Naive thymus-derived CD8-positive, alpha-beta T cell (primary cell): ENCODE measurements at regions not wholly inside any gene's neighbourhood (a gene's known extent, or its start where the extent isn't known, plus 50 kb on each side); places are given as distances from the start of the nearest gene placed in this dataset.

Source experiments
- ATAC-seq, 2 donors: fragments of 150-1000 bp; cut with Tn5 transposase in 1 of 2; sonication (Bioruptor Pico), chemical (Tn5 transposase) in 1 of 2; 1 replicate in 1 of 2; 2 replicates in 1 of 2; pipeline ENCODE4 v1.10.0; 2021; ENCODE audit warnings: mild to moderate bottlenecking in 2 of 2, moderate library complexity in 2 of 2
- POLR2A ChIA-PET: fragments of 350-600 bp; sonication (Branson Sonifier 250); formaldehyde crosslinking; loops from one replicate; lab custom pipeline; 2021; ENCODE audit warnings: antibody characterized with exemption; lab: Charles Lee
- DNase-seq, 10 donors: peaks; one replicate each; pipeline versions ENCODE4 v3.0.0 to v3.0.0-alpha.2; 2020 to 2022
- H3K27ac Mint-ChIP-seq, 10 donors: one replicate each; pipeline ENCODE4 v1.8.0; 2020 to 2022; ENCODE audit warnings: mild to moderate bottlenecking in 10 of 10, mixed read lengths in 10 of 10, moderate library complexity in 4 of 10, inconsistent platforms in 1 of 10
- H3K27me3 Mint-ChIP-seq, 5 donors: one replicate each; pipeline ENCODE4 v1.8.0; 2021 to 2022; ENCODE audit warnings: mixed read lengths in 5 of 5
- H3K36me3 Mint-ChIP-seq, 3 donors: one replicate each; pipeline ENCODE4 v1.8.0; 2020 to 2022; ENCODE audit warnings: mixed read lengths in 3 of 3, mild to moderate bottlenecking in 2 of 3, inconsistent platforms in 1 of 3
- H3K4me1 Mint-ChIP-seq, 4 donors: one replicate each; pipeline ENCODE4 v1.8.0; 2021 to 2022; ENCODE audit warnings: mixed read lengths in 4 of 4
- H3K4me3 Mint-ChIP-seq, 10 donors: one replicate each; pipeline ENCODE4 v1.8.0; 2020 to 2022; ENCODE audit warnings: mild to moderate bottlenecking in 10 of 10, mixed read lengths in 10 of 10, moderate library complexity in 6 of 10, inconsistent platforms in 1 of 10
- H3K9me3 Mint-ChIP-seq, 9 donors: one replicate each; pipeline ENCODE4 v1.8.0; 2020 to 2022; ENCODE audit warnings: mixed read lengths in 9 of 9, mild to moderate bottlenecking in 3 of 9, inconsistent platforms in 1 of 9, moderate library complexity in 1 of 9

GRCh38 chr6:134117409-134117808 is 65.0 kb upstream of the SLC2A12 start:
- no peak for DNase-seq
- Mint-ChIP-seq H3K36me3 (no peaks in the 10 kb centered on the region), H3K27me3 (peaks cover 0 to 14% (median 10%) of the 10 kb centered on the region in 5 donors), H3K4me3 (no peak overlapping the region), H3K4me1 (peaks cover 0 to 17% (median 4%) of the 10 kb centered on the region in 4 donors), H3K27ac (no peak overlapping the region), H3K9me3 (peaks cover 0 to 6% (median 0%) of the 10 kb centered on the region in 9 donors)
- POLR2A ChIA-PET: no interaction called here
- no peak for ATAC-seq

GRCh38 chr6:134115715-134116074 is 63.3 kb upstream of the SLC2A12 start:
- no peaks in the 10 kb centered on the region for H3K36me3 Mint-ChIP-seq
- H3K4me3 Mint-ChIP-seq: no peak overlapping the region
- peaks cover 0 to 6% (median 0%) of the 10 kb centered on the region in 9 donors for H3K9me3 Mint-ChIP-seq
- POLR2A ChIA-PET: no interaction called here
- H3K4me1 Mint-ChIP-seq: peaks cover 2 to 25% (median 4%) of the 10 kb centered on the region in 4 donors
- ATAC-seq (no peak), DNase-seq (no peak)
- peaks cover 0 to 14% (median 10%) of the 10 kb centered on the region in 5 donors for H3K27me3 Mint-ChIP-seq
- no peak overlapping the region for H3K27ac Mint-ChIP-seq

- H3K36me3 Mint-ChIP-seq: no peaks in the 10 kb centered on the region
- peaks cover 0 to 14% (median 10%) of the 10 kb centered on the region in 5 donors for H3K27me3 Mint-ChIP-seq
- peaks cover 2 to 25% (median 4%) of the 10 kb centered on the region in 4 donors for H3K4me1 Mint-ChIP-seq
- DNase-seq (no peak), ATAC-seq (no peak)
- H3K4me3 Mint-ChIP-seq: no peak overlapping the region
- POLR2A ChIA-PET: no interaction called here
- H3K27ac Mint-ChIP-seq: no peak overlapping the region
- peaks cover 0 to 3% (median 0%) of the 10 kb centered on the region in 9 donors for H3K9me3 Mint-ChIP-seq
Observed at GRCh38 chr6:134114918-134115714, 62.7 kb upstream of the SLC2A12 start.

- Mint-ChIP-seq H3K36me3 (no peaks in the 10 kb centered on the region), H3K9me3 (no peaks in the 10 kb centered on the region), H3K4me1 (peaks cover 2 to 25% (median 4%) of the 10 kb centered on the region in 4 donors), H3K27me3 (peaks cover 0 to 14% (median 10%) of the 10 kb centered on the region in 5 donors), H3K27ac (no peak overlapping the region), H3K4me3 (no peak overlapping the region)
- POLR2A ChIA-PET: no interaction called here
- DNase-seq (no peak), ATAC-seq (no peak)
Observed at GRCh38 chr6:134114489-134114888, 62.1 kb upstream of the SLC2A12 start.

- peaks cover 0 to 15% (median 1%) of the 10 kb centered on the region in 4 donors for H3K4me1 Mint-ChIP-seq
- no peak overlapping the region for H3K27ac Mint-ChIP-seq
- H3K36me3 Mint-ChIP-seq: no peaks in the 10 kb centered on the region
- peaks cover 8 to 14% (median 10%) of the 10 kb centered on the region in 5 donors for H3K27me3 Mint-ChIP-seq
- DNase-seq (no peak), ATAC-seq (no peak)
- no peaks in the 10 kb centered on the region for H3K9me3 Mint-ChIP-seq
- H3K4me3 Mint-ChIP-seq: no peak overlapping the region
- POLR2A ChIA-PET: no interaction called here
Observed at GRCh38 chr6:134111726-134112125, 59.3 kb upstream of the SLC2A12 start.

GRCh38 chr6:134111062-134111677 is 58.7 kb upstream of the SLC2A12 start:
- H3K9me3 Mint-ChIP-seq: no peaks in the 10 kb centered on the region
- peaks cover 8 to 14% (median 10%) of the 10 kb centered on the region in 5 donors for H3K27me3 Mint-ChIP-seq
- H3K4me1 Mint-ChIP-seq: peaks cover 0 to 15% (median 1%) of the 10 kb centered on the region in 4 donors
- H3K27ac Mint-ChIP-seq: no peak overlapping the region
- H3K36me3 Mint-ChIP-seq: no peaks in the 10 kb centered on the region
- ATAC-seq (peak; percentile 44 to 65), DNase-seq (peak in 8 of 10 donors; percentile 24 to 74 (median 40))
- POLR2A ChIA-PET: no interaction called here
- H3K4me3 Mint-ChIP-seq: no peak overlapping the region

- Mint-ChIP-seq H3K9me3 (no peaks in the 10 kb centered on the region), H3K4me1 (peaks cover 0 to under 1% (median 0%) of the 10 kb centered on the region in 4 donors), H3K36me3 (no peaks in the 10 kb centered on the region), H3K27me3 (peaks cover 0 to 8% (median 3%) of the 10 kb centered on the region in 5 donors), H3K4me3 (no peak overlapping the region), H3K27ac (no peak overlapping the region)
- POLR2A ChIA-PET: no interaction called here
- no peak for ATAC-seq
- DNase-seq: no peak
Observed at GRCh38 chr6:134106702-134107101, 54.3 kb upstream of the SLC2A12 start.

- DNase-seq (no peak), ATAC-seq (no peak)
- Mint-ChIP-seq H3K27ac (no peak overlapping the region), H3K9me3 (no peaks in the 10 kb centered on the region), H3K4me1 (no peaks in the 10 kb centered on the region), H3K27me3 (peaks cover 4 to 13% (median 7%) of the 10 kb centered on the region in 5 donors), H3K36me3 (no peaks in the 10 kb centered on the region), H3K4me3 (no peak overlapping the region)
- POLR2A ChIA-PET: no interaction called here
Observed at GRCh38 chr6:134105940-134106339, 53.5 kb upstream of the SLC2A12 start.

GRCh38 chr6:134103006-134103405 is 50.6 kb upstream of the SLC2A12 start:
- no peaks in the 10 kb centered on the region for H3K9me3 Mint-ChIP-seq
- H3K4me1 Mint-ChIP-seq: no peaks in the 10 kb centered on the region
- H3K27me3 Mint-ChIP-seq: peaks cover 7 to 25% (median 19%) of the 10 kb centered on the region in 5 donors
- ATAC-seq (no peak), DNase-seq (no peak)
- no peak overlapping the region for H3K27ac Mint-ChIP-seq
- POLR2A ChIA-PET: no interaction called here
- no peak overlapping the region for H3K4me3 Mint-ChIP-seq
- no peaks in the 10 kb centered on the region for H3K36me3 Mint-ChIP-seq
